Heart left ventricle (tissue), 16 donors: ENCODE measurements at regions not wholly inside any gene's neighbourhood (a gene's known extent, or its start where the extent isn't known, plus 50 kb on each side); places are given as distances from the start of the nearest gene placed in this dataset.
"Not testable (repeated sequence)": the region's sequence is repeated elsewhere in the genome, so short reads cannot be mapped to it uniquely, and the experiment has no call there.

ENCODE experiments used
- ATAC-seq, 4 donors: fragments of 200-7000 bp; cut with Tn5 transposase; one replicate each; pipeline ENCODE4 v1.9.1; 2020 to 2022; ENCODE audit warnings: moderate library complexity in 4 of 4, mild to moderate bottlenecking in 3 of 4, moderate number of reproducible peaks in 1 of 4
- DNase-seq, 5 donors: peaks; one replicate each; pipeline ENCODE4 v3.0.0-alpha.2; 2020
- H3K27ac ChIP-seq, 12 donors: fragments of 200-600 bp; sonication (generic) in 4 of 12; one replicate each; pipeline versions ENCODE4 v1.5.0 to v1.8.0; 2016 to 2022; ENCODE audit warnings: mild to moderate bottlenecking in 2 of 12
- H3K27me3 ChIP-seq, 9 donors: fragments of 200-600 bp; sonication (generic) in 2 of 9; one replicate each; pipeline versions ENCODE4 v1.5.1 to v1.8.0; 2016 to 2022; ENCODE audit warnings: mild to moderate bottlenecking in 3 of 9
- H3K36me3 ChIP-seq, 9 donors: fragments of 200-600 bp; sonication (generic) in 2 of 9; one replicate each; pipeline versions ENCODE4 v1.5.0 to v1.8.0; 2018 to 2022; ENCODE audit warnings: mild to moderate bottlenecking in 2 of 9
- H3K4me1 ChIP-seq, 12 donors: fragments of 200-600 bp; sonication (generic) in 4 of 12; one replicate each; pipeline versions ENCODE4 v1.5.0 to v1.8.0; 2016 to 2022; ENCODE audit warnings: mild to moderate bottlenecking in 3 of 12
- H3K4me3 ChIP-seq, 12 donors: fragments of 200-600 bp; sonication (generic) in 4 of 12; one replicate each; pipeline versions ENCODE4 v1.5.0 to v1.8.0; 2017 to 2022; ENCODE audit warnings: mild to moderate bottlenecking in 9 of 12, moderate library complexity in 4 of 12
- H3K9me3 ChIP-seq, 12 donors: fragments of 200-600 bp; sonication (generic) in 4 of 12; one replicate each; pipeline versions ENCODE4 v1.5.0 to v1.8.0; 2016 to 2022; ENCODE audit warnings: mild to moderate bottlenecking in 1 of 12
- POLR2A ChIP-seq, 2 donors: fragments of 450-650 bp; IDR thresholded peaks; one replicate each; pipeline ENCODE4 v1.6.1; 2017; ENCODE audit warnings: antibody characterized with exemption in 2 of 2, mild to moderate bottlenecking in 2 of 2, moderate library complexity in 2 of 2
- WGBS, 4 donors: extraction: QIAGEN DNeasy Blood & Tissue Kit in 2 of 4; methylation state at CpG; one replicate each; pipeline versions ENCODE4 v1.1.5 to v1.1.7; 2013 to 2018; 5-methylcytosine and 5-hydroxymethylcytosine counted together
- intact Hi-C, 10 donors: fragments of 100-400 bp; cut with DNase I; formaldehyde crosslinking; loops; one replicate each; pipeline versions ENCODE4 v1.11.1 to v1.14.2; 2022
- TF ChIP-seq, protein P1 (sequence below), 12 donors: fragments of 200-600 bp; sonication (generic) in 4 of 12; IDR thresholded peaks; one replicate each; pipeline versions ENCODE4 v1.5.0 to v1.8.0; 2018 to 2022; ENCODE audit warnings: antibody characterized with exemption in 12 of 12, mild to moderate bottlenecking in 5 of 12
- donor health status: ischemic (EF 13 %, LVEDD 7.1; RV severe dilation, severe dysfunction).
- donor health status: healthy with polysubstance abuse.
- donor health status: DM: no; HTN: yes; CAD: no.
- donor health status: DM: no; HTN: no; CAD: no.
- donor health status: ischemic (EF 25% LVEDD 6.9; RV normal size, moderate dysfunction).
- donor health status: ischemic (EF 25% LVEDD 5.7; RV mildly dilated, moderate dysfunction).
- donor health status: healthy.
- donor health status: DM: yes; HTN: yes; CAD: no.
- donor health status: ischemic (EF 35%, LVEDD 5.7; RV mildly dilated, moderate dysfunction).
- donor health status: nonischemic (EF 11% LVEDD 7.7; RV severe dilation, severe dysfunction).
- donor health status: DM: yes; HTN: yes; CAD: no.
- donor health status: PGD.
- donor health status: ischemic (EF 29% LVEDD 5.4; RV normal size, mild dysfunction).
- donor health status: nonischemic (EF 23%, LVEDD 6.1; RV moderate dilation, normal function).

DNA sequence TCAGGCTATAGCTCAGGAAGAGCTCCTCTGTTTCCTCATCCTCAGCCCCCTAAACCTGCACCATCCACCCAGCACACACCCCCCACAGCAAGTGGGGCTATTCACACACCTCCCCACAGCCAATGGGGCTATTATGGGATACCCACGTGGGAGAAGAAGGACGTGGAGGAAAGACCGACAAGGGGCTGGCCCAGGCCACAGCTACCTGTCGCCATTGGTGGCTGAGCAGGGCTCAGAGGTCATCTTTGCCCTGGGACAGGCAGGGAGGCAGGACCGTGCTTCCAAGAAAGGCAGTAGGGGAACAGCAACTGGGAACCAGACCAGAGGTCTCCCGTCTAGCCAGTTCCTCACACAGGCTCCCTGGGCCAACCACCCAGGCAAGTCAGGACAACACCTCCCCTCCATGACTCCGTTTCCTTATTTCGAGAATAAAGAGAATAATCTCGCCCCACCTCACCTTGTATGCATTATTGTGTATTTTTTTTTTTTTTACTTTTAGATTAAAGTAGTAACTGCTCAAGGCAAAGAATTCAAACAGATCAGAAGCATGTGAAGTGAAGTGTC lies 92.3 kb upstream of the TARDBP start:
- no peaks in the 10 kb centered on the region for H3K36me3 ChIP-seq
- no peak for ATAC-seq
- intact Hi-C loops: no loop called here
- H3K4me1 ChIP-seq: no peaks in the 10 kb centered on the region
- DNase-seq: peak in 3 of 5 donors; percentile 12 to 20 (median 13)
- WGBS, 4 donors: 67 to 81% (median 75%) methylated on average over 9 of the region's 9 CpGs
- TF ChIP-seq, protein P1, sequence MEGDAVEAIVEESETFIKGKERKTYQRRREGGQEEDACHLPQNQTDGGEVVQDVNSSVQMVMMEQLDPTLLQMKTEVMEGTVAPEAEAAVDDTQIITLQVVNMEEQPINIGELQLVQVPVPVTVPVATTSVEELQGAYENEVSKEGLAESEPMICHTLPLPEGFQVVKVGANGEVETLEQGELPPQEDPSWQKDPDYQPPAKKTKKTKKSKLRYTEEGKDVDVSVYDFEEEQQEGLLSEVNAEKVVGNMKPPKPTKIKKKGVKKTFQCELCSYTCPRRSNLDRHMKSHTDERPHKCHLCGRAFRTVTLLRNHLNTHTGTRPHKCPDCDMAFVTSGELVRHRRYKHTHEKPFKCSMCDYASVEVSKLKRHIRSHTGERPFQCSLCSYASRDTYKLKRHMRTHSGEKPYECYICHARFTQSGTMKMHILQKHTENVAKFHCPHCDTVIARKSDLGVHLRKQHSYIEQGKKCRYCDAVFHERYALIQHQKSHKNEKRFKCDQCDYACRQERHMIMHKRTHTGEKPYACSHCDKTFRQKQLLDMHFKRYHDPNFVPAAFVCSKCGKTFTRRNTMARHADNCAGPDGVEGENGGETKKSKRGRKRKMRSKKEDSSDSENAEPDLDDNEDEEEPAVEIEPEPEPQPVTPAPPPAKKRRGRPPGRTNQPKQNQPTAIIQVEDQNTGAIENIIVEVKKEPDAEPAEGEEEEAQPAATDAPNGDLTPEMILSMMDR (IDR thresholded peaks at IDR 0.05): no peak
- TF ChIP-seq POLR2A (IDR thresholded peaks at IDR 0.05): no peak
- no peaks in the 10 kb centered on the region for H3K9me3 ChIP-seq
- H3K4me3 ChIP-seq: no peak overlapping the region
- H3K27ac ChIP-seq: no peak overlapping the region
- peaks cover 0 to 17% (median 0%) of the 10 kb centered on the region in 9 donors for H3K27me3 ChIP-seq

DNA sequence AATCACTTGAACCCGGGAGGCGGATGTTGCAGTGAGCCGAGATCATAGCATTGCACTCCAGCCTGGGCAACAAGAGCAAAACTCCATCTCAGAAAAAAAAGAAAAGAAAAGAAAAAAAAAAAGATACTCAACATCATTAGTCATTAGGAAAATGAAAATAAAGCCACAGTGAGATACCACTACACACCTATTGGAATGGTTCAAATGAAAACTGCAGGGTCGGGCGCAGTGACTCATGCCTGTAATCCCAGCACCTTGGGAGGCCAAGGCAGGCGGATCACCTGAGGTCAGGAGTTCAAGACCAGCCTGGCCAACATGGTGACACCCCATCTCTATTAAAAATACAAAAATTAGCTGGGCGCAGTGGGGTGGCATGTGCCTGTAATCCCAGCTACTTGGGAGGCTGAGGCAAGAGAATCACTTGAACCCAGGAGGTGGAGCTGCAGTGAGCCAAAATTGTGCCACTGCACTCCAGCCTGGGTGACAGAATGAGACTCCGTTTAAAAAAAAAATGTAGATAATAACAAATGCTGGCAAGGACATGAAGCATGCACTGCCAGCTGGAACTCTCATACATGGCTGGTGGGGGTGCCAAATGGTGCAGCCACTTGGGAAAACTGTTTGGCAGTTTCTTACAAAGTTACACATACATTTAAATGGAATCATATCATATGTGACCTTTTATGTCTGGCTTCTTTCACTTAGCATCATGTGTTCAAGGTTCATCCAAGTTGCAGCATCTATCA lies 90.0 kb upstream of the TARDBP start:
- H3K9me3 ChIP-seq, H3K4me1 ChIP-seq, H3K4me3 ChIP-seq, H3K36me3 ChIP-seq, H3K27ac ChIP-seq, intact Hi-C loops: not testable (repeated sequence)
- ATAC-seq (peak in 3 of 4 donors; percentile 45 to 64 (median 46)), DNase-seq (peak in 2 of 5 donors; percentile 7 to 34)
- peaks cover 0 to 17% (median 0%) of the 10 kb centered on the region in 9 donors for H3K27me3 ChIP-seq
- 82 to 90% (median 87%) methylated on average over 8 of the region's 8 CpGs for whole genome bisulfite sequencing, 4 donors

DNA sequence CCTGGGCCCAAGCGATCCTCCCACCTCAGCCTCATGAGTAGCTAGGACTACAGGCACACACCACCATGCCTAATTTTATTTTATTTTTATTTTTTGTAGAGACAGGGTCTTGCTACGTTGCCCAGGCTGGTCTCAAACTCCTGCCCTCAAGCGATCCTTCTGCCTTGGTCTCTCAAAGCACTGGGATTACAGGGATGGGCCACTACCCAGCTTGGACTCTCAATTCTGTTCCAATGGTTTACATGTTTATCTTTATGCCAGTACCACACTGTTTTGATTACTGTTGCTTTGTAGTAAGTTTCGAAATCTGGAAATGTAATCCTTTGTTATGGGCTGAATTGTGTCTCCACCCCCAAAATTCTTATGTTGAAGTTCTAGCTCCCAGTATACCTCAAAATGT lies 88.4 kb upstream of the TARDBP start:
- intact Hi-C loops: no loop called here
- Histone ChIP-seq H3K9me3 (peaks cover 0 to 8% (median 2%) of the 10 kb centered on the region in 12 donors), H3K27me3 (peaks cover 0 to 15% (median 0%) of the 10 kb centered on the region in 9 donors), H3K36me3 (no peaks in the 10 kb centered on the region), H3K4me3 (no peak overlapping the region), H3K4me1 (no peaks in the 10 kb centered on the region), H3K27ac (no peak overlapping the region)
- DNase-seq: no peak
- ATAC-seq: no peak
- no peak for TF ChIP-seq POLR2A (IDR thresholded peaks at IDR 0.05)
- TF ChIP-seq, protein P1 (IDR thresholded peaks at IDR 0.05): no peak
- 89 to 96% (median 93%) methylated on average over 4 of the region's 4 CpGs for WGBS, 4 donors

DNA sequence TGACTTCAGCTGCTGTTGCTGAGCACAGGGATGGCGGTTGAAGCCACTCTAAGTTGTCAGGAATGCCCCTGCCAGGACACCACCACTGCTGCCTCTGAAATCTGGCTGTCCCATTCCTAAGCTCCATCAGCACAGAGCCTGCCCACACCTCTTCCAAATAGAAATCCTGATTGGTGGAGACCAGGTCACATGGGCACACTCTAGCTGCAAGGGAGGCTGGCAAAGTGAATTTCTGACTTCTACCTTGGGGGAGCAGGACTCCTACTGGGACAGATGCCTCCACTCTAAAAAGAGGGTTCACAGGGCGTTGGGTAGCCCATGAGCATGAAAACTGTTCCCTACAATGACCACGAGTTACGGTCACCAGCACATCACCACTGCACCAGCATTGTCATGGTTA lies 83.8 kb upstream of the TARDBP start:
- intact Hi-C loops: no loop called here
- Histone ChIP-seq H3K27ac (no peak overlapping the region), H3K9me3 (peaks cover 0 to 11% (median 2%) of the 10 kb centered on the region in 12 donors), H3K36me3 (no peaks in the 10 kb centered on the region), H3K4me1 (no peaks in the 10 kb centered on the region), H3K27me3 (no peaks in the 10 kb centered on the region), H3K4me3 (no peak overlapping the region)
- ATAC-seq (no peak), DNase-seq (peak in 1 of 5 donors; percentile 4)
- WGBS, 4 donors: 78 to 89% (median 85%) methylated on average over 4 of the region's 4 CpGs
- no peak for TF ChIP-seq POLR2A (IDR thresholded peaks at IDR 0.05)
- TF ChIP-seq, protein P1 (IDR thresholded peaks at IDR 0.05): no peak
